ENCODE measurements at regions not wholly inside any gene's neighbourhood (a gene's known extent, or its start where the extent isn't known, plus 50 kb on each side); places are given as distances from the start of the nearest gene placed in this dataset.

DNA sequence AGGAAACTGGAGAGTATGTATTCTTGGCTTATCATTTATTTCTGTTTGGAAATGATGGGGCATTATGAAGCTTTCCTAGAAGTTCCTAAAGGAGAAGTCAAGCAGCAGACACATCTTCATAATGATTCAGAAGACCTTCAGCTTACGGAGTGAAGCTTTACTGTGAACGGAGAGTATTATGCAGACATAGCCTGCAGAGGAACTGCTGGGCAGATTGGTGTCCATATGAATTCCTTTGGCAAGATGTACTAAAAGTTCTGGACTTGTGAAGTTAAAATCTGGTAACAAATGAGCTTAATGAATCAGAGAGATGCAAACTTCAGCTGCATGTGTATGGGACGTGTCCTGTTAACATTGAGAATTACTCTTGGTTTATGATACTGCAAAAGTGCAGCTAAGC, 60.1 kb downstream of the NABP1 start:
- ATAC-seq (no peak), DNase-seq (ENCODE audit: low spot score) (no peak)

DNA sequence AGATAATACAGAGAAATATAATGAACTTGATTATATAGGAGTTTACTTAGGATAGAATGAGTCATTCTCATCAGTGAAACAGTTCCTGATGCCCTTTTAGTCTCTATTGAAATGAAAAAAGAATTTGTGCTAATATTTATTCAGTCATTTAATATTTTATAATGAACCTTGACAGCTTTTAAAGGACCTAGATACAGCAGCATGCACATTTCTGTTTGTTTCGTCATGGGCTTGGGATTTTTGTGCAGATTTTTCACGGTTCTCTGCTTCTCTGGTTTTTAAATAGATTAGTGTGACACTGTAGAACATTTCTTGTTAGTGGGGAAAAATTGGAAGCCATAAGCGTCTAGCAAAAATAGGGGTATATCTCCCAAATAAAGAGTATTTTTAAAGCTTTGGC, 60.7 kb downstream of the NABP1 start:
- no peak for ATAC-seq
- DNase-seq (ENCODE audit: low spot score), result no peak

DNA sequence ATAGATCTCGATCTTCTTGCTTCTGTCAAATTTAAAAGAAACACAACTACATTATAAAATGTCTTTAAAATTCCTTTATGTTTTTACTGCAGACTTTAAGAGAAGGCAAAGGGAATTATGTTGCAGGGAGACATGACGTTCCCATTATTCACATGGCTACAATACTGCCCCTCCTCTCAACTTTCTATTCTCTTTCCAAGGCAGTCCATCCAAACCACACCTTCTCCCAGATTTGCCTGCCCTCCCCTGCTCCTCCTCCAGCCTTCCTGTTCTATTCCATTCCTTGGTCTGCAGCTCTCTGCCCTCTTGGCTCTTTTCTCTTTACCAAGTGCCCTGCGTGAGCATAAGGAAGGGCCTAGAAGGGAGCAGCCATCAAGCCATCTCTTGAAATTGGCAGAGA, 61.3 kb downstream of the NABP1 start:
- ATAC-seq (no peak), DNase-seq (ENCODE audit: low spot score) (no peak)

DNA sequence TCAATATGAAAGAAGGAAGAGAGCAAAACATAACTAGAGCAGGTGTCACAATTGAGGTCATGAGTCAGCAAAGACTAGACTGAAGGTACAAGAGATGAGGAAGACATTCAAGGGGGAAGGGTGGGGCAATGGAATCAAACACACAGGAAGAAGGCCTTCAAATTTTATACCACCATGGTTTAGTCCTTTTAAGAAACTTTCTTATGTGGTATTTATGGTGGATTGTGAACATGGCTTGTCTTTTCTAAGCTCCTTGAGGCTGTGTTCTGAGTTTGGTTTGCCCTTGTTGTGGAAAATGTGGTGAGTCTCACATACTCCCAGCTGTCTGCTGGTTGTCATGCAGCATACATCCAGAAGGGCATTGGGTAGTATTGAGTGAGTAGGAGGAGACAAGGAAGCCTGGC, 62.1 kb downstream of the NABP1 start:
- ATAC-seq (no peak), DNase-seq (ENCODE audit: low spot score) (no peak)

DNA sequence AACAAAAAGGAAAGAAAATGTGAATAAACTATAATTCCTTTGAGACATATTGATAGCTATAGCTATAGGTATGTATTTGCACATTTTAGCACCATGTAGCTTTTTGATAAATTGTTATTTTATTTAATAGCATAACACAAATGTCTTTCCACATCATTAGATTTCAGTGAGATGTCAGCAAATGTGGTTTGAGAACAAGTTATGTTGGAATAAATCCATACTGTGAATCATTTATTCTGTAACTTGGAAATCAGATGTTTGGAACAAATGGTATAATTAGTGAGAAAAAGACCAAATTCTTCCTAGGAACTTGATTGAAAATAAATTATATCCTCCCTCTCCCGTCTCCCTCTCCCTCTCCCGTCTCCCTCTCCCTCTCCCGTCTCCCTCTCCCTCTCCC, 62.8 kb downstream of the NABP1 start:
- ATAC-seq (no peak), DNase-seq (ENCODE audit: low spot score) (no peak)

DNA sequence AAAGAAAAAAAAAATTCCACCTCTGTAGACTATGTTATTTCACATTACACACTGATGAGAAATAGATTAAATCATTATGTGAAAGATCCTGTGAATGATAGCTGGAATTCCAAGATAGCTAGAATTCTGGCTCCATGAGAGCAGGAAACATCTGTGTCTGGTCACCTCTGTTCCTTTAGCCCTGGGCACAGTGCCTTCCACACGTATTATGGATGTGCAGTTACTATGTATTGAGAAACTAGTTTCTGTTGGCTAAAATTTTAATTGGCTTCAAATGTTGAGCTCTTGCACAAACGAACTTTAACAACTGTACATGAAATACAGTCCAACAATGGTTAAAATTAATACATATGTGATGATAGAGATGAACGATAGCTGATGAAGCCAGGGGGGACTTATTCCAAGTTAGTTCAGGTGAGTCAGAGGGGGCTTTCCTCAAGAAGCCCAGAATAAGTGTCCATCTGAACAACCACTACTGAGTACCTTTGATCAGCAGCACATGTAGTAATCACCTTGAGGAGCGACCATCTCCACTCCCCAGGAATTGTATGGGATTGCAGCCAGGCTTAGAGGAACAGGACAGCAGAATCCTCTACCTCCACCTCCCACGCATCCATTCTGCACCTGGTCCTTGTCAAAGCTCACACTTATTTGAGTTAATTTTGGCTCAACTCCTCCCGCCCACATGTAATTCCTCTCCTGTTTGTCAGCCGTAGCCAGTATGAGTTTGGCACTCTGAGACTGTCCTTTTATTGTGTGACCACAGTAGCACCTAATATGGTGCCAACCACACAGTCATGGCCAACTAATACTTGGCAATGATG, 68.6 kb downstream of the NABP1 start:
- ATAC-seq, result peak; percentile 42
- DNase-seq (ENCODE audit: low spot score), result no peak

DNA sequence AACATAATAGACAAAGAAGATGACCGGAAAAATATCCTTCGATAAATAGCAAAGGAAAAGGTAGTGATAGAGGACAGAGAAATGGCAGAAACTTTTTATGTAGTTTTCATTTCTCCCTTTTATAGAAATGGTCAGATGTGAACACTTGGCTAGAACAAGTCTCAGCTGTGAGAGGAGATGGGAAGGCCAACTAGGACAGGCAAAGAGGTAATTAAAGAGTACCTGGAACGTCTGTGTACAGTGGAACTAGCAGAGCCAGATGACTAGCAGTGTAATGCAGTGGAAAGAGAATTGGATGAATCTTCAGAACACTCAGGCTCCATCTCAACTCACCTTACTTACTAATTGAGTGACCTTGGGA, 69.2 kb downstream of the NABP1 start:
- no peak for ATAC-seq
- no peak for DNase-seq (ENCODE audit: low spot score)

DNA sequence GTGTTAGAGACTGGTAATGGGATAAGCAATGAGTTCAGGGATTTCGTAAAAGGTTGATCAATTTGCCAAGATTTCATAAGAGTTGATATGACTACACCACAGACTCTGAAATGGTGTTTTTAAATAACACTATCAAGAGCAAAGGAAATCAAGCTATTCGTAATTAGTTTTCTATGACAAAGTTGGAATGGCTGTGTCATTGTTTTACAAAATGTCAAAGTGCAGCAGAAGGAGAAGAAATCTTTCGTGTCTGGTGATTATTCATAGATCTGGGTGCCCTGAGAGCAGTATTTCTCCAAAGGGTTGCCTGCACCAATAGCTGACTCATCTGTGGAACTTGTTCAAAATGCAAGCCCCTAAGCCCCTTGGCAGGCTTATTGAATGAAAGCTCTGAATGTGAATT, 70.1 kb downstream of the NABP1 start:
- DNase-seq (ENCODE audit: low spot score), result no peak
- ATAC-seq, result peak; percentile 83

DNA sequence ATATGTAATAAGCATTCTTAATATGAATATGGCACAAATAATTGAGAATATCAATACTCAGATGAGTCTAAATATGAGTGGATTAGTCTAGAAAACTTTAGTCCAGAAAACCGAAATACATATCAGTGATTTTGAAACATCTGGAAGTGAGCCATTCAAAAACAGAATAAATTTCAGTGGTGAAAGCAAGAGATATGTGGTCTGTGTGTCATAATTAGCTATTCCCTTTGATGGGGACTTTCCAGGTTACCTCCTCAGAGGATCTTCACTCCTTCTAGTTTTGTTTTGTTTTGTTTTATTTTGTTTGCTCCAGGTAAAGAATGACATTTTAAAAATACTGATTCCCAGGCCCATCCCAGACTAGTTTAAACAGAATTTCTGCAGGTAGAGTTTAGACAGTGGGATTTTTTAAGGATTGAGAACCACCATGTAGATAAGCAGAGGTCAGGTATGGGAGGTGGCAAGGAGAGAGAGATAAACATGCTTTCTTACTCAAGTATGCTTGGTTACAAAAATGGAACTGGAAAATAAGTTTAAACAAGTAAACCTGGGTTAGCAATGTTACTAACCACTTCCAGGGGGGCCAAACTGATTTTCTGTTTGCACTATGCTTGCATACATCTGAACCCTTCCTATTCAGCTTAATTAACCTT, 70.7 kb downstream of the NABP1 start:
- ATAC-seq (no peak), DNase-seq (ENCODE audit: low spot score) (no peak)

DNA sequence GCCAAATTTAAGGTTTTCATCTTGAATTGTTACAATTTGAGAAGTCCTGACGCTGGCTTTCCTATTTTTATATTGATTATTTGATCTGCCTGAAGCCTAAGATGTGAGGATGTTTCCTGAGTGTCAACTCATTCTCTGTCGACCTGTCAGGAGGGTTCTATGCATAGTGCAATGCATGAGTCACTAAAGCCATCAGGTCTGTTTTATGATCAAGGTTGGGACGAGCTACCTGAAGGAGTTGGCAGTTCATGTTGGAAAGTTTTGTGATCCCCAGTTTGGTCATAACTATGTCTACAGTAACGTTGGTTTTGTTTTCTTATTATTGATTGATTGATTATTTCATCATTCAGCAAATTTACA, 71.2 kb downstream of the NABP1 start:
- DNase-seq (ENCODE audit: low spot score) (no peak), ATAC-seq (no peak)

DNA sequence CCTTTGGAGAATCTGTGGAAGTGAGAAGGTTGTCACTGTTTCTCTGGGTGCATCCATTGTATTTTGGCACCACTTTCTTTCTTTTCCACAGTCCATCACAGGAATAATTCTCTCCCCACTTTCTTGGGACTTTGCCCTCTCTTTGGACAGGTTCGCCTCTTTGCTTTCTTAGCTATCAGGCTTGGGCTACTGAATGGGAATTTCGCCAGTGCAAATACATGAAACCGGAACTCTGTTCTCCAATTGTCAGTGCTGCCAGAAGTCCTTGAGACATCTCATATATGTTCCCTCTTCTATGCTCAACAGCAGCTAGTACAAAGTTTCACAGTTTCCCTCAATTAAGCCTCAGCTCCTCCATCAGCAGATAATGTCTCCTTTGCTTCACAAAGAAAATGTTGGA, 76.2 kb downstream of the NABP1 start:
- DNase-seq (ENCODE audit: low spot score) (no peak), ATAC-seq (peak; percentile 65)

DNA sequence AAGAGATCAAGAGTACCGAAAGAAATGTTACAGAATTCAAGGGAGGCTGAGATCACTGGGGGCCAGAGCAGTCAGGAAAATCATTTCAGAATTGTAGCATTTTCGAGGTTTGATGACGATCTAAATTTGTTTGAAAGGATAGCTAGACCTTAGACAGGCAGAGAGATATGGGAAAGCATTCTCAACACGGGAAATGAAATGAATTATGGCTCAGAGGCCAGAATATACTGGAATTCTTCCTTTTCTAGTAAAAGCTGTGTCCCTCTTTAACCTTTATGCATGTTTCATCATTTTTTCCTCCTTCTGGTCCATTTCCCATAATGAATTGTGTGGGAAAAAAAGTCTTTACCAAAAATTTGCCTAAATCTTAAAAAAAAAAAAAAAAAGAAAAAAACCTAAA, 78.8 kb downstream of the NABP1 start:
- DNase-seq (ENCODE audit: low spot score) (no peak), ATAC-seq (no peak)

DNA sequence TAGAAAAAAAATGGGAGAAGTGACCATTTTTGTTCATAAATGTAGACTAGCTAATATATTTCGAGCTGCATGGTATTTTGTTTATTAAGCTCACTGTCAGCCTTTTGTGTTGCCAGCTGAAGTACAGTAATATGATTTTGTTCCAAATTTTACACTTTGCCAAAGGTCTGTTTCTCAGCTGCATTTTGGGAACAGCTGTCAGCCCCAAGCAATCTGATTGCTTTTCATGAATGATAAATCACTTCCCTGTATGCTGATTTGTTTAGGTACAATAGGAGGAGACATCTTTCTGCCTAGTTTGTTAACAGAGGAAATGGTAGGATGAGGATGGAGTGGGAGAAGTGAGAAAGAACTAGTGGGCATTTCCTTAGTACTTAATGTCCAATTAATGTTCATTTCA, 79.3 kb downstream of the NABP1 start:
- no peak for DNase-seq (ENCODE audit: low spot score)
- no peak for ATAC-seq

DNA sequence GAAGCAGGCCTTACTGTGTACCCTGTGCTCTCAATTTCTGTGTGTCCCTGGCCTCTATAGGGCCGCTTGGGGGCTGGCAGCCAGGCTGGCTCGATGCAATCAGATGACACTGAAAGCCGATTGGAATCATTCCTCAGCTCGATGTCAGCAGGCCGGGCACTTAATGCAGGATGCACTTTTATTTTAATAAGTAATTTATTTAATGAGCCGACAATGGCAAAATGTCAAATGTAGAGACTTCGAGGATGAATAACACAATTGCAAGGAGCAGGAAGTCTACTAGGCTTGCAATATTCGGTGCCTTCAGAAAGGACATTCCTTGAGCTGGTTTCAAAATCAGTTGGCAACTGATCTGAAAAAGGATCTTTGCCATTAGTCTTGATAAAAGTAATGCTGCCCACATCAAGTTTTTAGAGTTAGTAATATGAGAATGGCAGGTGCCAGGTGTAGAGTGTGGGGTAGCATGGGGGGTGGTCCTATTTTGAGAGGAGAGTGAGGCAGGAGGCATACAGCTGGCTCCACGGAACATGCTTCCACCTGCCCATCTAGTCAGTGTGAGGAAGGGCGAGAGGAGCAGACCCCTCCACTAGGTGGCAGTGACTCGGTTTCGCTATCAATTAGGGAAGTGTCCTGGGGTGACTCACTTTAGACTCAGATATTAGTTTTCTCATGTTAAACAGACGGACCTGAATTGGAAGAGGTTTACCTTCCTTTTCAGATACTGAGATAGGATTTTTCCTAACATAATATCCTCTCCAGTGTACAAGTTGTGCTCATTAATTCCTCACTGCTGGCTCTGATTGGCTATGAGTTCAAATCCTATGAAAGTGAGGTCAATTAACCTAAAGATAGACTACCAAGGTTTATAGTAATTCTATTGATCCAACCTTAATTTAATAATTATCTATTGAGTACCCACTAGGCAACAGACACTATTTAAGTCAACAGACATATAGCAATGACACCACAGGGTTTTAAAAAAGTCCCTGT, 80.9 kb downstream of the NABP1 start:
- DNase-seq (ENCODE audit: low spot score), result peak; percentile 53
- peak; percentile 98 for ATAC-seq

DNA sequence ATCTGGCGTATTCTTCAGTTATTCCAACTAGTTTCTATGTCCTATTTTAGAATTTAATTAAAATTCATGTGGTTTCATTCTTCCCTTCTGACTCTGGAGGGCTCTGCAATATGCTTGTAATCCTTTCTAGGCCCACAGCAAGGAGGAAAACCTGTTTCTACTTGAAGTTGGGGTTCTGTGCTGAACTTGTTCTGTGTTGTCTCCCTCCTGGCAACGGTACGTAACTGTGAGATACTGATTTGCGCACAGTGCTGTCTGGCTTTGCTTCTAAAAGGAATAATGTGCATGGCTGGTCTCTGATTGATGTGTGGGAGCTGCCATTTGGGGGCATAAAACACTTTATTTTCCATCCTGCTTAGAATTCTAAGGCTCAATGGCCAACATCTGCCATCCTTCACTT, 81.7 kb downstream of the NABP1 start:
- no peak for ATAC-seq

DNA sequence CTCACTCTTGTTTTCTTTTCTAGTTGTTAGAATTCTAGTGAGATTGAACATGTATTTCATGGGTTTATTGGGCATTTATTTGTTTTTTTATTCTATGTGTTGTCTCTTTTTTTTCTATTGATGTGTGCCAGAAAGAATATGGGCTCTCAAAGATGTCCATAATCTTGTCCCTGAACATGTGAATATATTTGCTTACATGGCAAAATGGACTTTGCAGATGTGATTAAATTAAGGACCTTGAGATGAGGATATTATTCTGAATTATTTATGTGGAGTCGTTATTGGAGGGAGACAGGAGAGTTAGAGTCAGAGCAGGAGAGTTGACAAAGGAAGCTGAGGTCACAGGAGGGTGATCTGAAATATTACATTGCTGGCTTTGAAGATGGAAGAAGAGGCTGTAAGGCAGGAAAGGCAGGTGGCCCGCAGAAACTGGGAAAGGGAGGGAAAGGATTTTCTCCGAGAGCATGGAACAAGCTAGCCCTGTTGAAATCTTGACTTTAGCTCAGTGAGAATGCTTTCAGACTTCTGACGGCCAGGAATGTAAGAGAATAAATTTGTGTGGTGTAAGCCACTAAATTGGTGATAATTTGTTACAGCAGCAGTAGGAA, 82.8 kb downstream of the NABP1 start:
- no peak for ATAC-seq
- no peak for DNase-seq (ENCODE audit: low spot score)

More for the DNA sequence above, 81.7 kb downstream of the NABP1 start:
- no peak for DNase-seq (ENCODE audit: low spot score)

DNA sequence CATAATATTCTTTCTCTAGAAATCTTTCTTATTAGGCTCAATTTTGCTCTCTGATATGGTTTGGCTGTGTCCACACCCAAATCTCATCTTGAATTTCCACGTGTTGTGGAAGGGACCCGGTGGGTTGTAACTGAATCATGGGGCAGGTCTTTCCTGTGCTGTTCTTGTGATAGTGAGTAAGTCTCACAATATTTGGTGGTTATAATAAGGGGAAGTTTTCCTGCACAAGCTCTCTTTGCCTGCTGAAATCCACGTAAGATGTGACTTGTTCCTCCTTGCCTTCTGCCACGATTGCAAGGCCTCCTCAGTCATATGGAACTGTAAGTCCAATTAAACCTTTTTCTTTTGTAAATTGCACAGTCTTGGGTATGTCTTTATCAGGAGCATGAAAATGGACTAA, 73.8 kb downstream of the CAVIN2 start:
- ATAC-seq (no peak), DNase-seq (ENCODE audit: low spot score) (no peak)

DNA sequence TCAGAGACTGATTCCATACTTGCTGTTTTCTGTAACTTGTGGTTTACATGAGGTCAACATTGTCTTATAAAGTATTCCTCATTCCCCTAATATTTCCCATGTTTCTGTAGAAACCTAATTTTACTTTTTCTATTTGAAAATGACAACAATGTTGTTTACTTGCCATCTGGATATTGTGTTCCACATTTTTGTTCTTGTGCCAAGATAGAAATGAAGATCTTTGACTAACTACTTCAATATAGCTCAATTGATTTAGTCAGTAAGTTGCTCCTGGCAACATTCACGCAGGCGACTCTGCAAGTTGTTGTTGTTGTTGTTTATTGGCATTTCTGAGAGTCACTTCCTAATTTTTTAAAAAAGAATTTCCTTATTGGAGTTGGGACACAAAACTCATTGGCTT, 69.5 kb downstream of the CAVIN2 start:
- DNase-seq (ENCODE audit: low spot score) (no peak), ATAC-seq (no peak)

DNA sequence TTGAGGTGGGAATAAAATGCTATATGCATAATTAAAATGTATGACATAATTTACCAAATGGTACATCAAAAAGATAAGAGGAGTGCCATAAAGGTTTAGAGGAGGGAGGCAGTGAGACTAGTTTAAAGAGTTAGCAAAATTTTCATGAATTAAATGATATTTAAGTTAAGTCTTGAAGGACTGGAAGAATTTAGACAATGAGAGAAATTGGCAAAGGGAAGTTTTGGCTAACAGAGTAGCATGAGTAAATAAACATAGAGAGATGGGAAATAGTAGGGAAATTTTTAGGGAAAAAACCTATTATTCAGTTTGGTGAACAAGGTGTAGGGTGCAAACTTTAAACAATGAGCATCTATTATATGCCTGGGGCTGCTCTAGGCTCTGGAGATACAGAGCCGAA, 68.8 kb downstream of the CAVIN2 start:
- no peak for DNase-seq (ENCODE audit: low spot score)
- ATAC-seq, result no peak

DNA sequence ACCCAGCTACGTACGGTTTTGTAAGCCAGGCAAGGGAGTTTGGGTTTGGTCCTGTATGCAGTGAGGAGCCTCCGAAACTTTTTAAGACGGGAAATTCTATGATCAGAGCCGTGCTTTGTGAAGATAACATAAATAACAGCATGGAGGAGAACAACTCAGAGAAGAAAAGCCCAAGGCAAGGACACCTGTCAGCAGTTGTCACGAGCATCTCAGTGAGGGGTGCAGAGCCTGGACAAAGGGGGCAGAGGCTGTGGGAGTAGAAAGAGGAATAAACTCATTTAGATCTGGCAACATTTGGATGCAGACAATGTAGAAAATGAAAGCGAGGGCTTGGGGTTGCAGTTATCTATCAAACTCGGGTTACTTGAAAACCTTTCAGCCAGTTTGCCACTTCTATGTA, 64.5 kb downstream of the CAVIN2 start:
- DNase-seq (ENCODE audit: low spot score), result no peak
- ATAC-seq, result no peak

DNA sequence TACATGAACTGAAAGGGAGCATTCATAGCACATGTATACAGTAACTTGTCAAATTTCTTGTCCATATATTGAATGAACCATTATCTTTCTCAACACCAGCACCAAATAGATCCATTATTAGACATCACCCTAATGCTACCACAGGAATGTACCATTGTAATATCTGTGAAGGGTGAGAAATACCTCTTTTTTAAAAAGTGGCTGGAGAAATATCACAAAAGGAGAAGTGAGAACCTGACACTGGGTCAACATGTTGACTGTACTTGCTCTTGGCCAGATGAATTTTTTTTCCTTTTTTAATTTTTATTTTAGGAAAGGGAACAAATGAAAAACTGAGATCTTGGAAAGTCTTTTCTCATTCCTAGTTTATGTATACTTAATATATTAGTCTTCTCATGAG, 63.5 kb downstream of the CAVIN2 start:
- DNase-seq (ENCODE audit: low spot score), result no peak
- no peak for ATAC-seq
